Neuronal stem cell (in vitro differentiated cells): ENCODE measurements at regions not wholly inside any gene's neighbourhood (a gene's known extent, or its start where the extent isn't known, plus 50 kb on each side); places are given as distances from the start of the nearest gene placed in this dataset.

ENCODE experiments used
- DNase-seq: peaks from one replicate; pipeline ENCODE4 v3.0.0-alpha.2; 2013; ENCODE audit warnings: low spot score
- H2AFZ ChIP-seq: one replicate; pipeline ENCODE4 v1.6.1; 2013; ENCODE audit warnings: mild to moderate bottlenecking, low read length, inconsistent platforms
- H2AK5ac ChIP-seq: 2 replicates; pipeline ENCODE4 v1.6.1; 2013; ENCODE audit warnings: low read depth, mild to moderate bottlenecking, inconsistent platforms, low read length, moderate library complexity, mixed read lengths
- H2BK120ac ChIP-seq: 2 replicates; pipeline ENCODE4 v1.6.1; 2013; ENCODE audit warnings: low read depth, mild to moderate bottlenecking, inconsistent platforms, low read length, moderate library complexity, mixed read lengths
- H2BK12ac ChIP-seq: one replicate; pipeline ENCODE4 v1.6.1; 2013; ENCODE audit warnings: low read length, inconsistent platforms
- H2BK15ac ChIP-seq: 2 replicates; pipeline ENCODE4 v1.6.1; 2013; ENCODE audit warnings: mild to moderate bottlenecking, low read length, inconsistent platforms, mixed read lengths
- H2BK5ac ChIP-seq: one replicate; pipeline ENCODE4 v1.6.1; 2013; ENCODE audit warnings: inconsistent platforms, mild to moderate bottlenecking, low read length, moderate library complexity
- H3K14ac ChIP-seq: one replicate; pipeline ENCODE4 v1.6.1; 2013; ENCODE audit warnings: low read length, inconsistent platforms
- H3K18ac ChIP-seq: 2 replicates; pipeline ENCODE4 v1.6.1; 2013; ENCODE audit warnings: low read length, inconsistent platforms
- H3K23ac ChIP-seq: 2 replicates; pipeline ENCODE4 v1.6.1; 2013; ENCODE audit warnings: low read depth, mild to moderate bottlenecking, mixed read lengths, low read length, inconsistent platforms; ENCODE audit not compliant: poor library complexity
- H3K27ac ChIP-seq: replicated peaks from 3 replicates; pipeline ENCODE4 v1.5.1; 2013; ENCODE audit warnings: low read length, inconsistent platforms
- H3K27me3 ChIP-seq, 3 experiments: 2 replicates each; pipeline ENCODE4 v1.6.1; 2013; ENCODE audit warnings: low read length in 3 of 3, mild to moderate bottlenecking in 2 of 3, inconsistent platforms in 1 of 3, low read depth in 1 of 3, mixed read lengths in 1 of 3, moderate library complexity in 1 of 3; ENCODE audit not compliant: control insufficient read depth in 3 of 3, insufficient read depth in 3 of 3
- H3K36me3 ChIP-seq, 2 donors: replicated peaks in 1 of 2; 2 replicates each; pipeline ENCODE4 v1.6.1; 2013; ENCODE audit warnings: low read length in 2 of 2; ENCODE audit not compliant: control insufficient read depth in 2 of 2, insufficient read depth in 2 of 2
- H3K4ac ChIP-seq: 2 replicates; pipeline ENCODE4 v1.6.1; 2013; ENCODE audit warnings: inconsistent platforms, mild to moderate bottlenecking, low read length, moderate library complexity
- H3K4me1 ChIP-seq, 2 donors: 1 replicate in 1 of 2; 2 replicates in 1 of 2; pipeline ENCODE4 v1.6.1; 2013; ENCODE audit warnings: low read length in 2 of 2, low read depth in 1 of 2; ENCODE audit not compliant: control insufficient read depth in 2 of 2, insufficient read depth in 1 of 2
- H3K4me2 ChIP-seq: one replicate; pipeline ENCODE4 v1.6.1; 2013; ENCODE audit warnings: mild to moderate bottlenecking, low read length, inconsistent platforms; ENCODE audit not compliant: insufficient read depth, poor library complexity, severe bottlenecking
- H3K4me3 ChIP-seq, 2 donors: 2 replicates each; pipeline ENCODE4 v1.5.1; 2013; ENCODE audit warnings: low read length in 2 of 2, mild to moderate bottlenecking in 2 of 2, inconsistent platforms in 1 of 2, moderate library complexity in 1 of 2
- H3K79me1 ChIP-seq: one replicate; pipeline ENCODE4 v1.6.1; 2013; ENCODE audit warnings: low read depth, mild to moderate bottlenecking, inconsistent platforms, low read length, moderate library complexity
- H3K9ac ChIP-seq: one replicate; pipeline ENCODE4 v1.6.1; 2013; ENCODE audit warnings: mild to moderate bottlenecking, low read depth, low read length, inconsistent platforms; ENCODE audit not compliant: poor library complexity
- H3K9me3 ChIP-seq, 2 donors: replicated peaks in 1 of 2; 2 replicates each; pipeline versions ENCODE3 to v1.6.1; 2013; ENCODE audit warnings: low read length in 2 of 2, mild to moderate bottlenecking in 2 of 2, inconsistent platforms in 1 of 2, low read depth in 1 of 2, mixed read lengths in 1 of 2, moderate library complexity in 1 of 2; ENCODE audit not compliant: control insufficient read depth in 2 of 2, insufficient read depth in 1 of 2
- H4K8ac ChIP-seq: one replicate; pipeline ENCODE4 v1.6.1; 2013; ENCODE audit warnings: low read depth, mild to moderate bottlenecking, inconsistent platforms, low read length, moderate library complexity
- H4K91ac ChIP-seq: one replicate; pipeline ENCODE4 v1.6.1; 2013; ENCODE audit warnings: low read length, low read depth, mild to moderate bottlenecking, inconsistent platforms; ENCODE audit not compliant: poor library complexity
- WGBS, 2 donors: extraction: QIAGEN DNeasy Blood & Tissue Kit; methylation state at CpG; one replicate each; pipeline ENCODE4 v1.1.7; 2013; ENCODE audit warnings: missing lambda C conversion rate in 2 of 2, mixed read lengths in 1 of 2; ENCODE audit not compliant: insufficient read length in 2 of 2, insufficient replicate concordance in 1 of 2; ENCODE audit errors: extremely low coverage in 2 of 2; 5-methylcytosine and 5-hydroxymethylcytosine counted together

GRCh38 chr16:13439766-13440165 lies 480.2 kb upstream of the ERCC4 start:
- H2AFZ ChIP-seq, result no peak overlapping the region
- H2BK12ac ChIP-seq, result no peak overlapping the region
- H3K4ac ChIP-seq, result no peak overlapping the region
- H3K4me3 ChIP-seq, result no peak overlapping the region
- H3K79me1 ChIP-seq, result no peaks in the 10 kb centered on the region
- no peak for DNase-seq
- H3K27me3 ChIP-seq, result no peaks in the 10 kb centered on the region
- H4K91ac ChIP-seq, result no peak overlapping the region
- H3K4me2 ChIP-seq, result no peak overlapping the region
- H4K8ac ChIP-seq, result no peak overlapping the region
- H3K23ac ChIP-seq, result no peak overlapping the region
- H3K9me3 ChIP-seq, result no peaks in the 10 kb centered on the region
- H3K27ac ChIP-seq, result peak overlapping the region; percentile 47
- H2AK5ac ChIP-seq, result no peak overlapping the region
- no peak overlapping the region for H3K14ac ChIP-seq
- no peak overlapping the region for H3K9ac ChIP-seq
- no CpG with 5 or more reads among the region's 9 CpGs for WGBS, 2 donors
- H3K4me1 ChIP-seq, result peaks cover 0 to 10% of the 10 kb centered on the region in 2 donors
- no peak overlapping the region for H3K18ac ChIP-seq
- H2BK5ac ChIP-seq, result no peak overlapping the region
- H2BK15ac ChIP-seq, result no peak overlapping the region
- H3K36me3 ChIP-seq, result no peaks in the 10 kb centered on the region
- H2BK120ac ChIP-seq, result no peak overlapping the region

GRCh38 chr16:13441675-13442074 lies 478.3 kb upstream of the ERCC4 start:
- Histone ChIP-seq H3K18ac (no peak overlapping the region), H3K4me1 (peaks cover 0 to 10% of the 10 kb centered on the region in 2 donors), H2BK15ac (no peak overlapping the region), H3K9me3 (no peaks in the 10 kb centered on the region), H3K36me3 (no peaks in the 10 kb centered on the region), H3K9ac (no peak overlapping the region), H2BK5ac (no peak overlapping the region), H3K14ac (no peak overlapping the region), H3K4me3 (no peak overlapping the region), H2AK5ac (no peak overlapping the region), H3K79me1 (no peaks in the 10 kb centered on the region), H3K27me3 (no peaks in the 10 kb centered on the region), H2AFZ (no peak overlapping the region), H3K27ac (no peak overlapping the region), H3K4ac (no peak overlapping the region), H3K4me2 (no peak overlapping the region), H2BK12ac (no peak overlapping the region), H2BK120ac (no peak overlapping the region), H3K23ac (no peak overlapping the region), H4K91ac (no peak overlapping the region), H4K8ac (no peak overlapping the region)
- no CpG with 5 or more reads among the region's 3 CpGs for WGBS, 2 donors
- DNase-seq, result no peak

GRCh38 chr16:13448346-13448745 lies 471.6 kb upstream of the ERCC4 start:
- Histone ChIP-seq H3K36me3 (no peaks in the 10 kb centered on the region), H4K91ac (no peak overlapping the region), H2BK5ac (no peak overlapping the region), H3K4me3 (no peak overlapping the region), H3K18ac (no peak overlapping the region), H3K9ac (no peak overlapping the region), H2AFZ (no peak overlapping the region), H3K4ac (no peak overlapping the region), H3K9me3 (no peaks in the 10 kb centered on the region), H3K4me1 (peaks cover 0 to 7% of the 10 kb centered on the region in 2 donors), H3K27ac (no peak overlapping the region), H3K23ac (no peak overlapping the region), H3K14ac (no peak overlapping the region), H3K4me2 (no peak overlapping the region), H2AK5ac (no peak overlapping the region), H2BK120ac (no peak overlapping the region), H3K27me3 (no peaks in the 10 kb centered on the region), H3K79me1 (no peaks in the 10 kb centered on the region), H2BK12ac (no peak overlapping the region), H2BK15ac (no peak overlapping the region), H4K8ac (no peak overlapping the region)
- WGBS, 2 donors, result no CpG with 5 or more reads among the region's 4 CpGs
- no peak for DNase-seq

- H2BK15ac ChIP-seq, result no peak overlapping the region
- no peaks in the 10 kb centered on the region for H3K36me3 ChIP-seq
- no peak overlapping the region for H2BK5ac ChIP-seq
- H4K91ac ChIP-seq, result no peak overlapping the region
- no peak overlapping the region for H2AFZ ChIP-seq
- H3K4me2 ChIP-seq, result no peak overlapping the region
- H3K27ac ChIP-seq, result no peak overlapping the region
- H3K4ac ChIP-seq, result no peak overlapping the region
- no peak overlapping the region for H2BK120ac ChIP-seq
- H3K27me3 ChIP-seq, result no peaks in the 10 kb centered on the region
- no peak overlapping the region for H3K14ac ChIP-seq
- H3K4me3 ChIP-seq, result no peak overlapping the region
- no peak overlapping the region for H3K18ac ChIP-seq
- no peak overlapping the region for H2BK12ac ChIP-seq
- H3K9ac ChIP-seq, result no peak overlapping the region
- no peaks in the 10 kb centered on the region for H3K79me1 ChIP-seq
- H3K23ac ChIP-seq, result no peak overlapping the region
- no peak overlapping the region for H2AK5ac ChIP-seq
- WGBS, 2 donors, result no CpG with 5 or more reads among the region's 2 CpGs
- peaks cover 0 to 8% of the 10 kb centered on the region in 2 donors for H3K4me1 ChIP-seq
- H4K8ac ChIP-seq, result no peak overlapping the region
- no peaks in the 10 kb centered on the region for H3K9me3 ChIP-seq
- DNase-seq, result no peak
These were observed 466.6 kb upstream of the ERCC4 start for GRCh38 chr16:13453325-13453724.
